HepG2 (cell line): ENCODE measurements at regions not wholly inside any gene's neighbourhood (a gene's known extent, or its start where the extent isn't known, plus 50 kb on each side); places are given as distances from the start of the nearest gene placed in this dataset.

Experiments
- EHMT2 ChIP-seq: fragments of 200-600 bp; sonication (generic); IDR thresholded peaks from 2 replicates; pipeline ENCODE4 v1.7.0; 2017; ENCODE audit warnings: antibody characterized with exemption, low read depth, low read length, borderline replicate concordance
- ESRRA ChIP-seq: sonication (generic); formaldehyde crosslinking; IDR thresholded peaks from 2 replicates; pipeline ENCODE4 v1.5.1; 2020; ENCODE audit warnings: mild to moderate bottlenecking, low read depth, missing genetic modification reagents
- FLYWCH1 ChIP-seq: sonication (generic); formaldehyde crosslinking; IDR thresholded peaks from 2 replicates; pipeline ENCODE4 v1.8.1; 2023; ENCODE audit warnings: mild to moderate bottlenecking, missing genetic modification reagents
- KLF13 ChIP-seq: sonication (generic); formaldehyde crosslinking; IDR thresholded peaks from 2 replicates; pipeline ENCODE4 v1.4.0; 2020; ENCODE audit warnings: mild to moderate bottlenecking, missing genetic modification reagents
- MAFF ChIP-seq: IDR thresholded peaks from 2 replicates; pipeline ENCODE4 v1.6.1; 2011; ENCODE audit warnings: low read depth, low read length, improper control_type of control experiment
- MAFG ChIP-seq: sonication (generic); formaldehyde crosslinking; IDR thresholded peaks from 2 replicates; pipeline ENCODE4 v1.5.1; 2020; ENCODE audit warnings: mild to moderate bottlenecking, missing genetic modification reagents
- MED8 ChIP-seq: sonication (generic); formaldehyde crosslinking; IDR thresholded peaks from 2 replicates; pipeline ENCODE4 v1.8.1; 2023; ENCODE audit warnings: mild to moderate bottlenecking, missing genetic modification reagents; ENCODE audit not compliant: insufficient replicate concordance
- NKX3-1 ChIP-seq: sonication (generic); formaldehyde crosslinking; IDR thresholded peaks from 2 replicates; pipeline ENCODE4 v1.5.0; 2020; ENCODE audit warnings: missing genetic modification reagents
- SMARCC2 ChIP-seq: fragments of 450-650 bp; IDR thresholded peaks from 2 replicates; pipeline ENCODE4 v1.6.1; 2017; ENCODE audit warnings: antibody characterized with exemption, mild to moderate bottlenecking
- SOX6 ChIP-seq, 2 experiments: fragments of 450-650 bp in 1 of 2; sonication (generic) in 1 of 2; formaldehyde crosslinking in 1 of 2; IDR thresholded peaks; 2 replicates each; pipeline versions ENCODE4 v1.4.0 to v1.6.1; 2017 to 2020; ENCODE audit warnings: antibody characterized with exemption in 1 of 2, mild to moderate bottlenecking in 1 of 2, missing genetic modification reagents in 1 of 2
- SPEN ChIP-seq: sonication (generic); formaldehyde crosslinking; IDR thresholded peaks from 2 replicates; pipeline ENCODE4 v1.5.1; 2020; ENCODE audit warnings: low read depth, mild to moderate bottlenecking, missing genetic modification reagents
- TEAD3 ChIP-seq: optimal IDR thresholded peaks from 2 replicates; pipeline ENCODE3; 2016; ENCODE audit warnings: borderline replicate concordance
- WIZ ChIP-seq: sonication (generic); formaldehyde crosslinking; IDR thresholded peaks from 2 replicates; pipeline ENCODE4 v1.5.1; 2020; ENCODE audit warnings: mild to moderate bottlenecking, missing genetic modification reagents
- ZNF678 ChIP-seq: sonication (generic); formaldehyde crosslinking; IDR thresholded peaks from 2 replicates; pipeline ENCODE4 v1.4.0; 2020; ENCODE audit warnings: mild to moderate bottlenecking, missing genetic modification reagents
- ZNF761 ChIP-seq: sonication (generic); formaldehyde crosslinking; conservative IDR thresholded peaks from 2 replicates; pipeline ENCODE4 v1.4.0; 2020; ENCODE audit warnings: mild to moderate bottlenecking, missing genetic modification reagents
- ZNF879 ChIP-seq: sonication (generic); formaldehyde crosslinking; IDR thresholded peaks from 2 replicates; pipeline ENCODE4 v1.8.1; 2023; ENCODE audit warnings: missing genetic modification reagents
- TF ChIP-seq, protein P1 (sequence below): sonication (generic); formaldehyde crosslinking; conservative IDR thresholded peaks from 2 replicates; pipeline ENCODE4 v1.5.0; 2020; ENCODE audit warnings: missing genetic modification reagents
- TF ChIP-seq, protein P2 (sequence below): sonication (generic); formaldehyde crosslinking; IDR thresholded peaks from 2 replicates; pipeline ENCODE4 v1.4.0; 2020; ENCODE audit warnings: mild to moderate bottlenecking, missing genetic modification reagents
- TF ChIP-seq, protein P3 (sequence below): IDR thresholded peaks from 2 replicates; pipeline ENCODE4 v1.6.1; 2016; ENCODE audit warnings: mild to moderate bottlenecking
- TF ChIP-seq, protein P4 (sequence below): sonication (generic); formaldehyde crosslinking; IDR thresholded peaks from 2 replicates; pipeline ENCODE4 v1.4.0; 2020; ENCODE audit warnings: mild to moderate bottlenecking, low read depth, missing genetic modification reagents
- TF ChIP-seq, protein P5 (sequence below): sonication (generic); formaldehyde crosslinking; IDR thresholded peaks from 2 replicates; pipeline ENCODE4 v1.4.0; 2020; ENCODE audit warnings: missing genetic modification reagents
- TF ChIP-seq, protein P6 (sequence below): sonication (generic); formaldehyde crosslinking; IDR thresholded peaks from 2 replicates; pipeline ENCODE4 v1.4.0; 2020; ENCODE audit warnings: missing genetic modification reagents

DNA sequence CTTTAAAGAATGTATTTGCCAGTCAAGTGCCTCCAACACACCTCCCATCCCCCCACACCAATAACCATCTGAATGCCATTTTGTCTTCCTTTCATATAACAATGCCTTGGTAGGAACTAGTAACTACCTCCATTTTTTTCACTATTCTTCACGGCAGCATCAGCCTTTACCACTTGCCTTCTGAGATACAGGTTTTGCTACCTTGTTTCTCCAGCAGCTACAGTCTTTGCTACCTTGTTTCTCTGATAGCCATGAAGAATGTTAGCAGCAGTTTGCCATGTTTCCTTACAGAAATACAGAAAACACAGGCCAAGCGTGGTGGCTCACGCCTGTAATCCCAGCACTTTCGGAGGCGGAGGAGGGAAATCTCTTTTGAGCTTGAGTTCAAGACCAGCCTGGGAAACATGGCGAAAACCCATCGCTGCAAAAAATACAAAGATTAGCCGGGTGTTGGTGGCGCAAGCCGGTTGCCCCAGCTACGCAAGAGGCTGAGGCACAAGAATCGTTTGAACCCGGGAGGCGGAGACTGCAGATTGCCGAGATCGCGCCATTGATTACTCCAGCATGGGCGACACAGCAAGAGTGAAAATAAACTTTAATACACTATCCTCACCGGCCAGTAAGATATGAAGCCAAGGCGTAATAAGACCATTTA, 100.9 kb downstream of the HFE start (continued):
- no peak for TF ChIP-seq SOX6 (IDR thresholded peaks at IDR 0.05)
- TF ChIP-seq SOX6 (CRISPR knock-in tag; IDR thresholded peaks at IDR 0.05): no peak
- no peak for TF ChIP-seq MED8 (CRISPR knock-in tag)
- TF ChIP-seq, protein P1, sequence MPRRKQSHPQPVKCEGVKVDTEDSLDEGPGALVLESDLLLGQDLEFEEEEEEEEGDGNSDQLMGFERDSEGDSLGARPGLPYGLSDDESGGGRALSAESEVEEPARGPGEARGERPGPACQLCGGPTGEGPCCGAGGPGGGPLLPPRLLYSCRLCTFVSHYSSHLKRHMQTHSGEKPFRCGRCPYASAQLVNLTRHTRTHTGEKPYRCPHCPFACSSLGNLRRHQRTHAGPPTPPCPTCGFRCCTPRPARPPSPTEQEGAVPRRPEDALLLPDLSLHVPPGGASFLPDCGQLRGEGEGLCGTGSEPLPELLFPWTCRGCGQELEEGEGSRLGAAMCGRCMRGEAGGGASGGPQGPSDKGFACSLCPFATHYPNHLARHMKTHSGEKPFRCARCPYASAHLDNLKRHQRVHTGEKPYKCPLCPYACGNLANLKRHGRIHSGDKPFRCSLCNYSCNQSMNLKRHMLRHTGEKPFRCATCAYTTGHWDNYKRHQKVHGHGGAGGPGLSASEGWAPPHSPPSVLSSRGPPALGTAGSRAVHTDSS (CRISPR knock-in tag): no peak
- 0 out of 2 replicates have a peak, but pooled peaks have one; percentile 65 for TF ChIP-seq FLYWCH1
- TF ChIP-seq, protein P2, sequence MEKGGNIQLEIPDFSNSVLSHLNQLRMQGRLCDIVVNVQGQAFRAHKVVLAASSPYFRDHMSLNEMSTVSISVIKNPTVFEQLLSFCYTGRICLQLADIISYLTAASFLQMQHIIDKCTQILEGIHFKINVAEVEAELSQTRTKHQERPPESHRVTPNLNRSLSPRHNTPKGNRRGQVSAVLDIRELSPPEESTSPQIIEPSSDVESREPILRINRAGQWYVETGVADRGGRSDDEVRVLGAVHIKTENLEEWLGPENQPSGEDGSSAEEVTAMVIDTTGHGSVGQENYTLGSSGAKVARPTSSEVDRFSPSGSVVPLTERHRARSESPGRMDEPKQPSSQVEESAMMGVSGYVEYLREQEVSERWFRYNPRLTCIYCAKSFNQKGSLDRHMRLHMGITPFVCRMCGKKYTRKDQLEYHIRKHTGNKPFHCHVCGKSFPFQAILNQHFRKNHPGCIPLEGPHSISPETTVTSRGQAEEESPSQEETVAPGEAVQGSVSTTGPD: no peak
- no peak for TF ChIP-seq ZNF678 (CRISPR knock-in tag)
- no peak for TF ChIP-seq TEAD3 (CRISPR knock-in tag)
- TF ChIP-seq ZNF761 (CRISPR knock-in tag): 0 out of 2 replicates have a peak, but pooled peaks have one; percentile 4
- TF ChIP-seq ESRRA: no peak
- TF ChIP-seq EHMT2: no peak
- TF ChIP-seq MAFF: no peak
- TF ChIP-seq, protein P3, sequence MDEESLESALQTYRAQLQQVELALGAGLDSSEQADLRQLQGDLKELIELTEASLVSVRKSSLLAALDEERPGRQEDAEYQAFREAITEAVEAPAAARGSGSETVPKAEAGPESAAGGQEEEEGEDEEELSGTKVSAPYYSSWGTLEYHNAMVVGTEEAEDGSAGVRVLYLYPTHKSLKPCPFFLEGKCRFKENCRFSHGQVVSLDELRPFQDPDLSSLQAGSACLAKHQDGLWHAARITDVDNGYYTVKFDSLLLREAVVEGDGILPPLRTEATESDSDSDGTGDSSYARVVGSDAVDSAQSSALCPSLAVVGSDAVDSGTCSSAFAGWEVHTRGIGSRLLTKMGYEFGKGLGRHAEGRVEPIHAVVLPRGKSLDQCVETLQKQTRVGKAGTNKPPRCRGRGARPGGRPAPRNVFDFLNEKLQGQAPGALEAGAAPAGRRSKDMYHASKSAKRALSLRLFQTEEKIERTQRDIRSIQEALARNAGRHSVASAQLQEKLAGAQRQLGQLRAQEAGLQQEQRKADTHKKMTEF (CRISPR knock-in tag): no peak
- TF ChIP-seq, protein P4, sequence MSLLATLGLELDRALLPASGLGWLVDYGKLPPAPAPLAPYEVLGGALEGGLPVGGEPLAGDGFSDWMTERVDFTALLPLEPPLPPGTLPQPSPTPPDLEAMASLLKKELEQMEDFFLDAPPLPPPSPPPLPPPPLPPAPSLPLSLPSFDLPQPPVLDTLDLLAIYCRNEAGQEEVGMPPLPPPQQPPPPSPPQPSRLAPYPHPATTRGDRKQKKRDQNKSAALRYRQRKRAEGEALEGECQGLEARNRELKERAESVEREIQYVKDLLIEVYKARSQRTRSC (CRISPR knock-in tag): no peak
- TF ChIP-seq, protein P5, sequence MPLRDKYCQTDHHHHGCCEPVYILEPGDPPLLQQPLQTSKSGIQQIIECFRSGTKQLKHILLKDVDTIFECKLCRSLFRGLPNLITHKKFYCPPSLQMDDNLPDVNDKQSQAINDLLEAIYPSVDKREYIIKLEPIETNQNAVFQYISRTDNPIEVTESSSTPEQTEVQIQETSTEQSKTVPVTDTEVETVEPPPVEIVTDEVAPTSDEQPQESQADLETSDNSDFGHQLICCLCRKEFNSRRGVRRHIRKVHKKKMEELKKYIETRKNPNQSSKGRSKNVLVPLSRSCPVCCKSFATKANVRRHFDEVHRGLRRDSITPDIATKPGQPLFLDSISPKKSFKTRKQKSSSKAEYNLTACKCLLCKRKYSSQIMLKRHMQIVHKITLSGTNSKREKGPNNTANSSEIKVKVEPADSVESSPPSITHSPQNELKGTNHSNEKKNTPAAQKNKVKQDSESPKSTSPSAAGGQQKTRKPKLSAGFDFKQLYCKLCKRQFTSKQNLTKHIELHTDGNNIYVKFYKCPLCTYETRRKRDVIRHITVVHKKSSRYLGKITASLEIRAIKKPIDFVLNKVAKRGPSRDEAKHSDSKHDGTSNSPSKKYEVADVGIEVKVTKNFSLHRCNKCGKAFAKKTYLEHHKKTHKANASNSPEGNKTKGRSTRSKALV (CRISPR knock-in tag): no peak
- TF ChIP-seq, protein P6, sequence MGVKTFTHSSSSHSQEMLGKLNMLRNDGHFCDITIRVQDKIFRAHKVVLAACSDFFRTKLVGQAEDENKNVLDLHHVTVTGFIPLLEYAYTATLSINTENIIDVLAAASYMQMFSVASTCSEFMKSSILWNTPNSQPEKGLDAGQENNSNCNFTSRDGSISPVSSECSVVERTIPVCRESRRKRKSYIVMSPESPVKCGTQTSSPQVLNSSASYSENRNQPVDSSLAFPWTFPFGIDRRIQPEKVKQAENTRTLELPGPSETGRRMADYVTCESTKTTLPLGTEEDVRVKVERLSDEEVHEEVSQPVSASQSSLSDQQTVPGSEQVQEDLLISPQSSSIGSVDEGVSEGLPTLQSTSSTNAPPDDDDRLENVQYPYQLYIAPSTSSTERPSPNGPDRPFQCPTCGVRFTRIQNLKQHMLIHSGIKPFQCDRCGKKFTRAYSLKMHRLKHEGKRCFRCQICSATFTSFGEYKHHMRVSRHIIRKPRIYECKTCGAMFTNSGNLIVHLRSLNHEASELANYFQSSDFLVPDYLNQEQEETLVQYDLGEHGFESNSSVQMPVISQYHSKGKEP (CRISPR knock-in tag): 0 out of 2 replicates have a peak, but pooled peaks have one; percentile 18
- TF ChIP-seq NKX3-1 (CRISPR knock-in tag): no peak
- no peak for TF ChIP-seq ZNF879
- no peak for TF ChIP-seq MAFG (CRISPR knock-in tag)
- TF ChIP-seq SMARCC2: no peak
- TF ChIP-seq KLF13: no peak
- no peak for TF ChIP-seq WIZ (CRISPR knock-in tag)
- no peak for TF ChIP-seq SPEN
